Liver (tissue), 8 donors: ENCODE measurements at regions not wholly inside any gene's neighbourhood (a gene's known extent, or its start where the extent isn't known, plus 50 kb on each side); places are given as distances from the start of the nearest gene placed in this dataset.

ENCODE experiments used
- DNase-seq: peaks from one replicate; pipeline ENCODE4 v3.0.0-alpha.2; 2017; ENCODE audit warnings: low spot score
- H3K27ac ChIP-seq, 2 donors: one replicate each; pipeline ENCODE4 v1.7.0; 2013; ENCODE audit warnings: inconsistent platforms in 2 of 2, low read length in 2 of 2, control low read depth in 1 of 2, low read depth in 1 of 2, mild to moderate bottlenecking in 1 of 2
- H3K27me3 ChIP-seq, 4 donors: one replicate each; pipeline versions ENCODE4 v1.6.1 to v1.7.0; 2013; ENCODE audit warnings: low read length in 3 of 4, inconsistent platforms in 1 of 4, mild to moderate bottlenecking in 1 of 4, moderate library complexity in 1 of 4; ENCODE audit not compliant: control insufficient read depth in 4 of 4, insufficient read depth in 4 of 4
- H3K36me3 ChIP-seq, 4 donors: one replicate each; pipeline versions ENCODE4 v1.6.1 to v1.7.0; 2013; ENCODE audit warnings: low read length in 3 of 4, mild to moderate bottlenecking in 3 of 4, low read depth in 1 of 4, moderate library complexity in 1 of 4; ENCODE audit not compliant: control insufficient read depth in 4 of 4, insufficient read depth in 3 of 4
- H3K4me1 ChIP-seq, 4 donors: one replicate each; pipeline versions ENCODE4 v1.6.1 to v1.7.0; 2013; ENCODE audit warnings: low read length in 3 of 4, mild to moderate bottlenecking in 3 of 4, moderate library complexity in 1 of 4; ENCODE audit not compliant: control insufficient read depth in 4 of 4, insufficient read depth in 4 of 4
- H3K4me3 ChIP-seq, 3 donors: one replicate each; pipeline versions ENCODE4 v1.6.1 to v1.7.0; 2013; ENCODE audit warnings: low read length in 3 of 3, control low read depth in 1 of 3, low read depth in 1 of 3, mild to moderate bottlenecking in 1 of 3
- H3K9ac ChIP-seq, 2 donors: one replicate each; pipeline ENCODE4 v1.7.0; 2013; ENCODE audit warnings: low read length in 2 of 2, mild to moderate bottlenecking in 2 of 2, moderate library complexity in 2 of 2, control low read depth in 1 of 2, low read depth in 1 of 2
- H3K9me3 ChIP-seq, 4 donors: one replicate each; pipeline versions ENCODE4 v1.6.1 to v1.7.0; 2013; ENCODE audit warnings: low read length in 3 of 4; ENCODE audit not compliant: control insufficient read depth in 4 of 4
- EGR1 ChIP-seq, 2 donors: IDR thresholded peaks; 2 replicates each; pipeline ENCODE4 v1.6.1; 2016 to 2018; ENCODE audit warnings: antibody characterized with exemption in 2 of 2, low read depth in 2 of 2
- FOXA1 ChIP-seq: IDR thresholded peaks from 2 replicates; pipeline ENCODE4 v1.6.1; 2016; ENCODE audit warnings: antibody characterized with exemption
- FOXA2 ChIP-seq: IDR thresholded peaks from 2 replicates; pipeline ENCODE4 v1.6.1; 2016; ENCODE audit warnings: antibody characterized with exemption
- GABPA ChIP-seq, 2 donors: IDR thresholded peaks in 1 of 2; conservative IDR thresholded peaks in 1 of 2; 2 replicates each; pipeline ENCODE4 v1.6.1; 2016; ENCODE audit warnings: antibody characterized with exemption in 2 of 2, mild to moderate bottlenecking in 1 of 2, moderate library complexity in 1 of 2
- HNF4A ChIP-seq, 2 donors: conservative IDR thresholded peaks; 2 replicates each; pipeline ENCODE4 v1.6.1; 2016; ENCODE audit warnings: antibody characterized with exemption in 2 of 2, mild to moderate bottlenecking in 2 of 2
- HNF4G ChIP-seq: IDR thresholded peaks from 2 replicates; pipeline ENCODE4 v1.6.1; 2016; ENCODE audit warnings: antibody characterized with exemption
- JUND ChIP-seq, 2 donors: IDR thresholded peaks; 2 replicates each; pipeline ENCODE4 v1.6.1; 2016; ENCODE audit warnings: antibody characterized with exemption in 2 of 2
- NR2F2 ChIP-seq: IDR thresholded peaks from 2 replicates; pipeline ENCODE4 v1.6.1; 2016; ENCODE audit warnings: antibody characterized with exemption
- REST ChIP-seq: IDR thresholded peaks from 2 replicates; pipeline ENCODE4 v1.6.1; 2016; ENCODE audit warnings: antibody characterized with exemption, mild to moderate bottlenecking
- RXRA ChIP-seq, 2 donors: IDR thresholded peaks; 2 replicates each; pipeline ENCODE4 v1.6.1; 2017 to 2018; ENCODE audit warnings: antibody characterized with exemption in 2 of 2, mild to moderate bottlenecking in 1 of 2
- YY1 ChIP-seq: IDR thresholded peaks from 2 replicates; pipeline ENCODE4 v1.6.1; 2016; ENCODE audit warnings: antibody characterized with exemption, mild to moderate bottlenecking
- WGBS: extraction: QIAGEN DNeasy Blood & Tissue Kit; methylation state at CpG from one replicate; pipeline ENCODE4 v1.1.7; 2013; 5-methylcytosine and 5-hydroxymethylcytosine counted together
- TF ChIP-seq, protein P1 (sequence below): IDR thresholded peaks from 2 replicates; pipeline ENCODE4 v1.6.1; 2016; ENCODE audit warnings: antibody characterized with exemption
- TF ChIP-seq, protein P2 (sequence below): IDR thresholded peaks from 2 replicates; pipeline ENCODE4 v1.6.1; 2016; ENCODE audit warnings: antibody characterized with exemption
- TF ChIP-seq, protein P3 (sequence below): IDR thresholded peaks from 2 replicates; pipeline ENCODE4 v1.6.1; 2016; ENCODE audit warnings: antibody characterized with exemption
- TF ChIP-seq, protein P4 (sequence below): fragments of 150-350 bp; IDR thresholded peaks from 2 replicates; pipeline ENCODE4 v1.5.1; 2017; ENCODE audit warnings: improper control_type of control experiment, low read depth, low read length; ENCODE audit not compliant: missing input control
- donor health status: healthy.
- donor health status: healthy.
- donor health status: healthy.
- donor health status: healthy.
- donor health status: healthy.

GRCh38 chr4:187188741-187189140 is 465.1 kb upstream of the FAT1 start:
- TF ChIP-seq NR2F2 (no peak), RXRA (IDR thresholded peaks at IDR 0.05) (no peak), REST (no peak), FOXA1 (no peak), GABPA (IDR thresholded peaks at IDR 0.05 in 1 of 2, conservative IDR thresholded peaks at IDR 0.05 in 1 of 2) (no peak), FOXA2 (no peak), YY1 (no peak)
- TF ChIP-seq, protein P1, sequence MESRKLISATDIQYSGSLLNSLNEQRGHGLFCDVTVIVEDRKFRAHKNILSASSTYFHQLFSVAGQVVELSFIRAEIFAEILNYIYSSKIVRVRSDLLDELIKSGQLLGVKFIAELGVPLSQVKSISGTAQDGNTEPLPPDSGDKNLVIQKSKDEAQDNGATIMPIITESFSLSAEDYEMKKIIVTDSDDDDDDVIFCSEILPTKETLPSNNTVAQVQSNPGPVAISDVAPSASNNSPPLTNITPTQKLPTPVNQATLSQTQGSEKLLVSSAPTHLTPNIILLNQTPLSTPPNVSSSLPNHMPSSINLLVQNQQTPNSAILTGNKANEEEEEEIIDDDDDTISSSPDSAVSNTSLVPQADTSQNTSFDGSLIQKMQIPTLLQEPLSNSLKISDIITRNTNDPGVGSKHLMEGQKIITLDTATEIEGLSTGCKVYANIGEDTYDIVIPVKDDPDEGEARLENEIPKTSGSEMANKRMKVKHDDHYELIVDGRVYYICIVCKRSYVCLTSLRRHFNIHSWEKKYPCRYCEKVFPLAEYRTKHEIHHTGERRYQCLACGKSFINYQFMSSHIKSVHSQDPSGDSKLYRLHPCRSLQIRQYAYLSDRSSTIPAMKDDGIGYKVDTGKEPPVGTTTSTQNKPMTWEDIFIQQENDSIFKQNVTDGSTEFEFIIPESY, result no peak
- TF ChIP-seq, protein P2, sequence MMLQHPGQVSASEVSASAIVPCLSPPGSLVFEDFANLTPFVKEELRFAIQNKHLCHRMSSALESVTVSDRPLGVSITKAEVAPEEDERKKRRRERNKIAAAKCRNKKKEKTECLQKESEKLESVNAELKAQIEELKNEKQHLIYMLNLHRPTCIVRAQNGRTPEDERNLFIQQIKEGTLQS, result no peak
- 85% methylated on average over 3 of the region's 3 CpGs for WGBS
- Histone ChIP-seq H3K9ac (no peak overlapping the region), H3K4me1 (no peaks in the 10 kb centered on the region), H3K36me3 (no peaks in the 10 kb centered on the region), H3K27ac (no peak overlapping the region), H3K9me3 (no peaks in the 10 kb centered on the region), H3K27me3 (peaks cover 0 to 3% (median 0%) of the 10 kb centered on the region in 4 donors), H3K4me3 (no peak overlapping the region)
- DNase-seq, result no peak

- Histone ChIP-seq H3K9ac (no peak overlapping the region), H3K27me3 (peaks cover 0 to 3% (median 0%) of the 10 kb centered on the region in 4 donors), H3K27ac (no peak overlapping the region), H3K36me3 (no peaks in the 10 kb centered on the region), H3K4me3 (no peak overlapping the region), H3K4me1 (no peaks in the 10 kb centered on the region), H3K9me3 (no peaks in the 10 kb centered on the region)
- no peak for DNase-seq
- WGBS, result 49% methylated on average over 1 of the region's 1 CpG
- TF ChIP-seq HNF4A (conservative IDR thresholded peaks at IDR 0.05), result no peak
- no peak for TF ChIP-seq NR2F2
- TF ChIP-seq FOXA1, result no peak
- TF ChIP-seq, protein P3, sequence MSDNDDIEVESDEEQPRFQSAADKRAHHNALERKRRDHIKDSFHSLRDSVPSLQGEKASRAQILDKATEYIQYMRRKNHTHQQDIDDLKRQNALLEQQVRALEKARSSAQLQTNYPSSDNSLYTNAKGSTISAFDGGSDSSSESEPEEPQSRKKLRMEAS, result no peak
- no peak for TF ChIP-seq RXRA (IDR thresholded peaks at IDR 0.05)
- no peak for TF ChIP-seq HNF4G
- no peak for TF ChIP-seq JUND (IDR thresholded peaks at IDR 0.05)
- no peak for TF ChIP-seq YY1
Observed at GRCh38 chr4:187190390-187190789, 466.7 kb upstream of the FAT1 start.

DNA sequence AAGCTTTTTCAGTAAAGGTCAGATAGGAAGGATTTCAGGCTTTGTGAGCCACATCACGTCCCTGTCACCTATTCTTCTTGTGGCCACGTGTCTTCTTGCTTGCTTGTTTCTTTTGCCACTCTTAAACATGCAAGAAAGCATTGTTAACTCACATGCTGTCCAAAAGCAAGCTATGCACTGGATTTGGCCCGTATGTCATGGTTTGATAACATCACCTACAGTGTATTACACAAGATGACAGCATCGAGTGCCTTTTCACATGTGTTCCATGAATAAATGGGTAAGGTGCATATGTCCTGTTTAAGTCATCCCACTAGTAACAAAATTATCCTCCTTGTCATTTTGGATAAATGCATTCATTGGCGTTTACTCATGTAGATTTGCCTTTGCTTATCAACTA is 468.0 kb upstream of the FAT1 start:
- no peak overlapping the region for H3K4me3 ChIP-seq
- H3K4me1 ChIP-seq, result no peaks in the 10 kb centered on the region
- no peaks in the 10 kb centered on the region for H3K36me3 ChIP-seq
- DNase-seq, result no peak
- H3K27ac ChIP-seq, result no peak overlapping the region
- H3K9ac ChIP-seq, result no peak overlapping the region
- H3K9me3 ChIP-seq, result no peaks in the 10 kb centered on the region
- H3K27me3 ChIP-seq, result peaks cover 0 to 3% (median 0%) of the 10 kb centered on the region in 4 donors
- 71% methylated on average over 5 of the region's 5 CpGs for WGBS
- TF ChIP-seq, protein P1, result no peak
- TF ChIP-seq, protein P4, sequence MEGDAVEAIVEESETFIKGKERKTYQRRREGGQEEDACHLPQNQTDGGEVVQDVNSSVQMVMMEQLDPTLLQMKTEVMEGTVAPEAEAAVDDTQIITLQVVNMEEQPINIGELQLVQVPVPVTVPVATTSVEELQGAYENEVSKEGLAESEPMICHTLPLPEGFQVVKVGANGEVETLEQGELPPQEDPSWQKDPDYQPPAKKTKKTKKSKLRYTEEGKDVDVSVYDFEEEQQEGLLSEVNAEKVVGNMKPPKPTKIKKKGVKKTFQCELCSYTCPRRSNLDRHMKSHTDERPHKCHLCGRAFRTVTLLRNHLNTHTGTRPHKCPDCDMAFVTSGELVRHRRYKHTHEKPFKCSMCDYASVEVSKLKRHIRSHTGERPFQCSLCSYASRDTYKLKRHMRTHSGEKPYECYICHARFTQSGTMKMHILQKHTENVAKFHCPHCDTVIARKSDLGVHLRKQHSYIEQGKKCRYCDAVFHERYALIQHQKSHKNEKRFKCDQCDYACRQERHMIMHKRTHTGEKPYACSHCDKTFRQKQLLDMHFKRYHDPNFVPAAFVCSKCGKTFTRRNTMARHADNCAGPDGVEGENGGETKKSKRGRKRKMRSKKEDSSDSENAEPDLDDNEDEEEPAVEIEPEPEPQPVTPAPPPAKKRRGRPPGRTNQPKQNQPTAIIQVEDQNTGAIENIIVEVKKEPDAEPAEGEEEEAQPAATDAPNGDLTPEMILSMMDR, result no peak
- TF ChIP-seq FOXA1 (no peak), RXRA (IDR thresholded peaks at IDR 0.05) (no peak), EGR1 (IDR thresholded peaks at IDR 0.05; ENCODE audit: low read depth in 2 of 2) (no peak)
